H1 (cell line): ENCODE measurements at regions not wholly inside any gene's neighbourhood (a gene's known extent, or its start where the extent isn't known, plus 50 kb on each side); places are given as distances from the start of the nearest gene placed in this dataset.

ENCODE experiments used
- CTCF ChIA-PET: fragments of 300-600 bp; sonication (Branson Sonifier 250); formaldehyde crosslinking; loops from one replicate; lab custom pipeline; 2021; ENCODE audit not compliant: partially characterized antibody; lab: Charles Lee
- POLR2A ChIA-PET: fragments of 300-600 bp; sonication (Branson Sonifier 250); formaldehyde crosslinking; loops from one replicate; lab custom pipeline; 2021; ENCODE audit warnings: inconsistent platforms; ENCODE audit not compliant: partially characterized antibody; lab: Charles Lee
- DNase-seq, 2 experiments: peaks; one replicate each; pipeline versions ENCODE4 v3.0.0 to v3.0.0-alpha.2; 2010 to 2022; ENCODE audit warnings: low spot score in 2 of 2, low read depth in 1 of 2, mixed read lengths in 1 of 2
- FAIRE-seq: peaks from 2 replicates; lab custom pipeline; 2011; peaks lifted over from hg19 to GRCh38; lab: Jason Lieb, UNC
- H2AFZ ChIP-seq: 2 replicates; pipeline ENCODE4 v1.8.1; 2012; ENCODE audit warnings: low read length, inconsistent platforms
- H2AK5ac ChIP-seq: 2 replicates; pipeline ENCODE4 v1.6.1; 2013; ENCODE audit warnings: low read depth, low read length
- H2BK120ac ChIP-seq: replicated peaks from 2 replicates; pipeline ENCODE3; 2013; ENCODE audit warnings: low read depth, low read length, inconsistent platforms
- H2BK12ac ChIP-seq: 2 replicates; pipeline ENCODE4 v1.6.1; 2013; ENCODE audit warnings: low read depth, low read length
- H2BK15ac ChIP-seq: 2 replicates; pipeline ENCODE4 v1.6.1; 2013; ENCODE audit warnings: low read length
- H2BK20ac ChIP-seq: 2 replicates; pipeline ENCODE4 v1.6.1; 2013; ENCODE audit warnings: low read length
- H2BK5ac ChIP-seq: 2 replicates; pipeline ENCODE4 v1.6.1; 2013; ENCODE audit warnings: low read depth, low read length
- H3K14ac ChIP-seq: 2 replicates; pipeline ENCODE4 v1.6.1; 2013; ENCODE audit warnings: inconsistent platforms; ENCODE audit not compliant: insufficient read length
- H3K18ac ChIP-seq: 2 replicates; pipeline ENCODE4 v1.6.1; 2013; ENCODE audit warnings: low read length; ENCODE audit errors: extremely low read depth
- H3K23ac ChIP-seq: 2 replicates; pipeline ENCODE4 v1.6.1; 2013; ENCODE audit warnings: inconsistent platforms; ENCODE audit not compliant: insufficient read length
- H3K23me2 ChIP-seq: 2 replicates; pipeline ENCODE4 v1.6.1; 2013; ENCODE audit warnings: low read depth, low read length
- H3K27ac ChIP-seq: 2 replicates; pipeline ENCODE4 v1.6.1; 2011; ENCODE audit warnings: low read depth, low read length, inconsistent platforms
- H3K27me3 ChIP-seq, 4 experiments: replicated peaks in 1 of 4; 1 replicate in 1 of 4; 2 replicates in 3 of 4; pipeline versions ENCODE4 v1.6.1 to v1.8.1; 2011 to 2013; ENCODE audit warnings: low read length in 3 of 4, mild to moderate bottlenecking in 3 of 4, inconsistent platforms in 2 of 4, mixed read lengths in 2 of 4, moderate library complexity in 1 of 4; ENCODE audit not compliant: control insufficient read depth in 3 of 4, insufficient read depth in 3 of 4; ENCODE audit errors: extremely low read depth in 1 of 4
- H3K36me3 ChIP-seq, 4 experiments: 2 replicates each; pipeline versions ENCODE4 v1.6.1 to v1.8.1; 2011 to 2013; ENCODE audit warnings: mild to moderate bottlenecking in 4 of 4, low read length in 3 of 4, moderate library complexity in 2 of 4, control low read depth in 1 of 4, inconsistent platforms in 1 of 4; ENCODE audit not compliant: insufficient read depth in 4 of 4, control insufficient read depth in 2 of 4
- H3K4ac ChIP-seq: replicated peaks from 2 replicates; pipeline ENCODE3; 2013; ENCODE audit warnings: low read length, low read depth, mixed read lengths, inconsistent platforms; ENCODE audit not compliant: insufficient read length
- H3K4me1 ChIP-seq, 4 experiments: replicated peaks in 1 of 4; 1 replicate in 1 of 4; 2 replicates in 3 of 4; pipeline versions ENCODE4 v1.6.1 to v1.8.1; 2011 to 2013; ENCODE audit warnings: low read length in 3 of 4, inconsistent platforms in 2 of 4, mixed read lengths in 1 of 4; ENCODE audit not compliant: insufficient read depth in 4 of 4, control insufficient read depth in 3 of 4
- H3K4me2 ChIP-seq, 2 experiments: 2 replicates each; pipeline versions ENCODE4 v1.6.1 to v1.8.1; 2011 to 2013; ENCODE audit warnings: low read depth in 2 of 2, low read length in 2 of 2, control low read depth in 1 of 2, inconsistent platforms in 1 of 2, mild to moderate bottlenecking in 1 of 2; ENCODE audit not compliant: insufficient read depth in 1 of 2
- H3K4me3 ChIP-seq, 4 experiments: fragments of 200-600, 300-600 bp in 1 of 4; sonication (generic), shearing (Covaris generic), sonication (Bioruptor Twin) in 1 of 4; 2 replicates each; pipeline versions ENCODE4 v1.5.1 to v1.8.1; 2011 to 2016; ENCODE audit warnings: low read length in 4 of 4, low read depth in 3 of 4, control low read depth in 2 of 4, inconsistent platforms in 2 of 4, mild to moderate bottlenecking in 2 of 4, mixed read lengths in 1 of 4, moderate library complexity in 1 of 4; ENCODE audit not compliant: insufficient read depth in 2 of 4; ENCODE audit errors: extremely low read depth in 1 of 4
- H3K56ac ChIP-seq: replicated peaks from 2 replicates; pipeline ENCODE3; 2013; ENCODE audit warnings: low read depth, mild to moderate bottlenecking, mixed read lengths, low read length, inconsistent platforms; ENCODE audit not compliant: insufficient read length
- H3K79me1 ChIP-seq: 2 replicates; pipeline ENCODE4 v1.6.1; 2013; ENCODE audit warnings: low read depth, low read length, control low read depth
- H3K79me2 ChIP-seq, 2 experiments: 2 replicates each; pipeline versions ENCODE4 v1.6.1 to v1.8.1; 2012 to 2013; ENCODE audit warnings: low read length in 2 of 2, mild to moderate bottlenecking in 2 of 2, inconsistent platforms in 1 of 2; ENCODE audit not compliant: insufficient read depth in 2 of 2, control insufficient read depth in 1 of 2
- H3K9ac ChIP-seq, 4 experiments: replicated peaks in 1 of 4; 1 replicate in 1 of 4; 2 replicates in 3 of 4; pipeline versions ENCODE4 v1.6.1 to v1.8.1; 2011 to 2013; ENCODE audit warnings: low read depth in 3 of 4, low read length in 3 of 4, control low read depth in 2 of 4, mild to moderate bottlenecking in 2 of 4, moderate library complexity in 2 of 4, inconsistent platforms in 1 of 4; ENCODE audit errors: extremely low read depth in 1 of 4
- H3K9me3 ChIP-seq, 2 experiments: 2 replicates each; pipeline versions ENCODE4 v1.6.1 to v1.8.1; 2012 to 2013; ENCODE audit warnings: mild to moderate bottlenecking in 2 of 2, moderate library complexity in 2 of 2, control low read depth in 1 of 2, inconsistent platforms in 1 of 2, low read depth in 1 of 2, low read length in 1 of 2, mixed read lengths in 1 of 2; ENCODE audit not compliant: insufficient read depth in 2 of 2
- H4K20me1 ChIP-seq, 2 experiments: replicated peaks in 1 of 2; 2 replicates each; pipeline versions ENCODE3 to v1.8.1; 2011 to 2013; ENCODE audit warnings: inconsistent platforms in 2 of 2, low read length in 2 of 2, mild to moderate bottlenecking in 1 of 2; ENCODE audit not compliant: insufficient read depth in 2 of 2, control insufficient read depth in 1 of 2
- H4K5ac ChIP-seq: 2 replicates; pipeline ENCODE4 v1.6.1; 2013; ENCODE audit warnings: low read length, low read depth, mixed read lengths, inconsistent platforms; ENCODE audit not compliant: insufficient read length
- H4K8ac ChIP-seq: 2 replicates; pipeline ENCODE4 v1.8.0; 2013; ENCODE audit warnings: mild to moderate bottlenecking, moderate library complexity, low read length, inconsistent platforms; ENCODE audit not compliant: insufficient read depth; ENCODE audit errors: extremely low read depth
- H4K91ac ChIP-seq: replicated peaks from 2 replicates; pipeline ENCODE3; 2013; ENCODE audit warnings: low read length, mixed read lengths, inconsistent platforms; ENCODE audit not compliant: insufficient read length
- BCL11A ChIP-seq, 2 experiments: IDR thresholded peaks; one replicate each; pipeline ENCODE4 v1.6.1; 2011; ENCODE audit warnings: low read depth in 2 of 2, low read length in 2 of 2, mild to moderate bottlenecking in 2 of 2
- CHD1 ChIP-seq: IDR thresholded peaks from 2 replicates; pipeline ENCODE4 v1.6.1; 2012; ENCODE audit warnings: low read depth, low read length, improper control_type of control experiment
- CHD2 ChIP-seq: IDR thresholded peaks from 2 replicates; pipeline ENCODE4 v1.6.1; 2012; ENCODE audit warnings: low read length, improper control_type of control experiment
- GTF2F1 ChIP-seq: IDR thresholded peaks from 2 replicates; pipeline ENCODE4 v1.6.1; 2012; ENCODE audit warnings: low read depth, low read length, improper control_type of control experiment, borderline replicate concordance
- JUND ChIP-seq: IDR thresholded peaks from 2 replicates; pipeline ENCODE4 v1.6.1; 2011; ENCODE audit warnings: mild to moderate bottlenecking, improper control_type of control experiment, low read length
- KDM4A ChIP-seq: IDR thresholded peaks from one replicate; pipeline ENCODE4 v1.7.1; 2012; ENCODE audit warnings: low read depth, mild to moderate bottlenecking, moderate library complexity, low read length, inconsistent platforms; ENCODE audit not compliant: severe bottlenecking
- SIN3A ChIP-seq, 2 experiments: IDR thresholded peaks in 1 of 2; conservative IDR thresholded peaks in 1 of 2; 2 replicates each; pipeline ENCODE4 v1.6.1; 2011 to 2012; ENCODE audit warnings: low read length in 2 of 2, improper control_type of control experiment in 1 of 2, low read depth in 1 of 2, mild to moderate bottlenecking in 1 of 2
- SP1 ChIP-seq: IDR thresholded peaks from 2 replicates; pipeline ENCODE4 v1.6.1; 2011; ENCODE audit warnings: low read depth, low read length
- SP4 ChIP-seq: IDR thresholded peaks from 2 replicates; pipeline ENCODE4 v1.6.1; 2012; ENCODE audit warnings: low read length, inconsistent platforms
- TAF1 ChIP-seq: IDR thresholded peaks from 2 replicates; pipeline ENCODE4 v1.6.1; 2011; ENCODE audit warnings: mild to moderate bottlenecking, low read depth, low read length
- TAF7 ChIP-seq: optimal IDR thresholded peaks from 2 replicates; pipeline ENCODE3; 2011; ENCODE audit warnings: low read depth, mild to moderate bottlenecking, inconsistent platforms, low read length, moderate library complexity, borderline replicate concordance
- YY1 ChIP-seq: IDR thresholded peaks from 2 replicates; pipeline ENCODE4 v1.6.1; 2011; ENCODE audit warnings: low read depth, mild to moderate bottlenecking, low read length
- WGBS, 2 experiments: shearing (Covaris generic) in 1 of 2; methylation state at CpG; one replicate each; pipeline versions ENCODE4 v1.1.6 to v1.1.7; 2013 to 2015; ENCODE audit warnings: low lambda C conversion rate in 2 of 2, mixed read lengths in 2 of 2, inconsistent platforms in 1 of 2, low coverage in 1 of 2, missing lambda C conversion rate in 1 of 2; ENCODE audit not compliant: insufficient replicate concordance in 2 of 2, insufficient coverage in 1 of 2, insufficient read length in 1 of 2; ENCODE audit errors: extremely low coverage in 1 of 2, missing lambda C conversion rate in 1 of 2; 5-methylcytosine and 5-hydroxymethylcytosine counted together
- TF ChIP-seq, protein P1 (sequence below): IDR thresholded peaks from 2 replicates; pipeline ENCODE4 v1.6.1; 2011; ENCODE audit warnings: low read depth, mild to moderate bottlenecking, low read length; ENCODE audit not compliant: insufficient read depth

DNA sequence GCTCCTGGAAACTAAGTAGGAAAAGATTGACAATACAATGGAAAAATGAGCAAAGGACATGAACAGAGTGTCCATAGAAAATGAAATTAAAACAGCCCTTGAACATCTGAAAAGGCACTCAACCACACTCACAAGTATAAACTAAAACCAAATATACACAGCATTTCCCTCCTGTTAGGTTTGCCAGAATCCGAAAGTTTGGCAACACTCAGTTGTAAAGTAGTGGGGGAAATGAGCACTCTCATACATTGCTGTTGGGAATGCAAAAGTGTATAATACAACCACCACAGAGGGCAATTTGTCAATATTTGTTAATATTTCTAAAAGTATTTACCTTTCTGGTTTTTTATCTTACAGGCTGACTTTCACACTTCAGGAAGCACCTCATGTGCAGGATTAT, 84.2 kb upstream of the TMEM164 start:
- no peaks in the 10 kb centered on the region for H3K79me1 ChIP-seq
- WGBS, 2 experiments: 100% methylated on average over 1 of the region's 1 CpG; no CpG with 5 or more reads in 1 of the 2 experiments
- no peak for FAIRE-seq
- TF ChIP-seq JUND: no peak
- no peak for TF ChIP-seq TAF1
- TF ChIP-seq, protein P1, sequence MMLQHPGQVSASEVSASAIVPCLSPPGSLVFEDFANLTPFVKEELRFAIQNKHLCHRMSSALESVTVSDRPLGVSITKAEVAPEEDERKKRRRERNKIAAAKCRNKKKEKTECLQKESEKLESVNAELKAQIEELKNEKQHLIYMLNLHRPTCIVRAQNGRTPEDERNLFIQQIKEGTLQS: no peak
- no peak for TF ChIP-seq SP4
- TF ChIP-seq SP1: no peak
- no peak for TF ChIP-seq GTF2F1
- TF ChIP-seq CHD2: no peak
- TF ChIP-seq SIN3A (conservative IDR thresholded peaks at IDR 0.05 in 1 of 2, IDR thresholded peaks at IDR 0.05 in 1 of 2; ENCODE audit: low read depth in 1 of 2, low read length in 2 of 2): no peak
- TF ChIP-seq KDM4A: no peak
- no peak for TF ChIP-seq YY1
- TF ChIP-seq CHD1: no peak
- no peak for TF ChIP-seq BCL11A (IDR thresholded peaks at IDR 0.05; ENCODE audit: low read depth in 2 of 2, low read length in 2 of 2)
- TF ChIP-seq TAF7: no peak

More for the DNA sequence above, 84.2 kb upstream of the TMEM164 start:
- Histone ChIP-seq H3K23me2 (no peaks in the 10 kb centered on the region), H3K23ac (no peak overlapping the region), H3K14ac (no peak overlapping the region), H3K4me3 (no peak overlapping the region), H2AFZ (no peak overlapping the region), H2AK5ac (no peak overlapping the region), H2BK12ac (no peak overlapping the region), H3K4ac (no peak overlapping the region), H3K56ac (no peak overlapping the region), H3K9ac (no peak overlapping the region), H2BK120ac (no peak overlapping the region), H4K8ac (no peak overlapping the region), H4K91ac (no peak overlapping the region), H3K18ac (no peak overlapping the region), H2BK5ac (no peak overlapping the region), H3K9me3 (no peaks in the 10 kb centered on the region), H3K27me3 (no peaks in the 10 kb centered on the region), H2BK20ac (no peak overlapping the region), H2BK15ac (no peak overlapping the region), H3K79me2 (no peaks in the 10 kb centered on the region), H3K27ac (no peak overlapping the region), H3K36me3 (no peaks in the 10 kb centered on the region), H3K4me1 (no peaks in the 10 kb centered on the region), H4K5ac (no peak overlapping the region), H3K4me2 (no peak overlapping the region), H4K20me1 (no peaks in the 10 kb centered on the region)
- ChIA-PET CTCF (no interaction called here), POLR2A (no interaction called here)
- DNase-seq: no peak
